IMR-90 (cell line): ENCODE measurements at regions not wholly inside any gene's neighbourhood (a gene's known extent, or its start where the extent isn't known, plus 50 kb on each side); places are given as distances from the start of the nearest gene placed in this dataset.

ENCODE experiments used
- ATAC-seq: fragments of 200-7000 bp; cut with Tn5 transposase; 2 replicates; pipeline ENCODE4 v1.9.1; 2020; ENCODE audit warnings: low read depth, mild to moderate bottlenecking, moderate library complexity
- BruUV-seq: library from RNA; stranded (reverse); fragments of 400-500 nt; replicated peaks from 2 replicates; lab custom pipeline; 2021; lab: Mats Ljungman, UMichigan
- CTCF ChIA-PET: fragments of 300-600 bp; formaldehyde crosslinking; extraction: SDS; loops from one replicate; lab custom pipeline; 2021; ENCODE audit warnings: antibody characterized with exemption; lab: Yijun Ruan, JAX
- POLR2A ChIA-PET: fragments of 300-600 bp; sonication (Branson Sonifier 250); formaldehyde crosslinking; loops from one replicate; lab custom pipeline; 2022; ENCODE audit warnings: antibody characterized with exemption; ENCODE audit not compliant: unreplicated experiment; lab: Charles Lee
- DNase-seq: peaks from one replicate; pipeline ENCODE4 v3.0.0; 2013
- H2AFZ ChIP-seq: replicated peaks from 2 replicates; pipeline ENCODE3; 2013; ENCODE audit warnings: low read length, mild to moderate bottlenecking; ENCODE audit not compliant: poor library complexity
- H2AK5ac ChIP-seq: 2 replicates; pipeline ENCODE4 v1.6.1; 2013; ENCODE audit warnings: low read depth, low read length, inconsistent platforms
- H2AK9ac ChIP-seq: replicated peaks from 2 replicates; pipeline ENCODE3; 2013; ENCODE audit warnings: mild to moderate bottlenecking, low read depth, low read length, moderate library complexity; ENCODE audit not compliant: poor library complexity
- H2BK120ac ChIP-seq: 2 replicates; pipeline ENCODE4 v1.6.1; 2013; ENCODE audit warnings: low read depth, low read length, inconsistent platforms
- H2BK15ac ChIP-seq: 3 replicates; pipeline ENCODE4 v1.6.1; 2013; ENCODE audit warnings: low read depth, low read length, inconsistent platforms
- H2BK20ac ChIP-seq: 2 replicates; pipeline ENCODE4 v1.6.1; 2013; ENCODE audit warnings: low read depth, mild to moderate bottlenecking, inconsistent platforms, low read length, moderate library complexity
- H2BK5ac ChIP-seq: 2 replicates; pipeline ENCODE4 v1.6.1; 2013; ENCODE audit warnings: mild to moderate bottlenecking, low read depth, low read length, inconsistent platforms; ENCODE audit not compliant: poor library complexity, severe bottlenecking
- H3K14ac ChIP-seq: replicated peaks from 2 replicates; pipeline ENCODE4 v1.6.1; 2013; ENCODE audit warnings: low read depth, low read length, inconsistent platforms
- H3K18ac ChIP-seq: 2 replicates; pipeline ENCODE4 v1.6.1; 2013; ENCODE audit warnings: low read depth, low read length, control low read depth
- H3K23ac ChIP-seq: 2 replicates; pipeline ENCODE4 v1.6.1; 2013; ENCODE audit warnings: low read depth, low read length, inconsistent platforms
- H3K27ac ChIP-seq: 2 replicates; pipeline ENCODE4 v1.5.1; 2013; ENCODE audit warnings: mild to moderate bottlenecking, control low read depth, low read length; ENCODE audit not compliant: insufficient read depth
- H3K27me3 ChIP-seq: 2 replicates; pipeline ENCODE4 v1.6.1; 2013; ENCODE audit warnings: low read length; ENCODE audit not compliant: control insufficient read depth, insufficient read depth
- H3K36me3 ChIP-seq: 2 replicates; pipeline ENCODE4 v1.6.1; 2013; ENCODE audit warnings: low read length, mixed read lengths; ENCODE audit not compliant: control insufficient read depth, insufficient read depth
- H3K4ac ChIP-seq: 2 replicates; pipeline ENCODE4 v1.6.1; 2013; ENCODE audit warnings: low read depth, low read length, inconsistent platforms
- H3K4me1 ChIP-seq: 2 replicates; pipeline ENCODE4 v1.6.1; 2013; ENCODE audit warnings: low read length, mixed read lengths; ENCODE audit not compliant: control insufficient read depth, insufficient read depth
- H3K4me2 ChIP-seq: 2 replicates; pipeline ENCODE4 v1.6.1; 2013; ENCODE audit warnings: low read depth, mild to moderate bottlenecking, control low read depth, low read length, moderate library complexity
- H3K4me3 ChIP-seq: 2 replicates; pipeline ENCODE4 v1.5.1; 2013; ENCODE audit warnings: low read depth, mild to moderate bottlenecking, control low read depth, low read length, moderate library complexity; ENCODE audit not compliant: insufficient read depth
- H3K56ac ChIP-seq: 2 replicates; pipeline ENCODE4 v1.6.1; 2013; ENCODE audit warnings: low read length, inconsistent platforms; ENCODE audit not compliant: insufficient read depth; ENCODE audit errors: extremely low read depth
- H3K79me1 ChIP-seq, 2 experiments: 2 replicates each; pipeline ENCODE4 v1.6.1; 2013; ENCODE audit warnings: low read length in 2 of 2, inconsistent platforms in 1 of 2, low read depth in 1 of 2
- H3K9ac ChIP-seq: 2 replicates; pipeline ENCODE4 v1.6.1; 2013; ENCODE audit warnings: low read depth, low read length, control low read depth
- H3K9me1 ChIP-seq: 2 replicates; pipeline ENCODE4 v1.6.1; 2013; ENCODE audit warnings: low read length, inconsistent platforms; ENCODE audit not compliant: insufficient read depth
- H3K9me3 ChIP-seq: 2 replicates; pipeline ENCODE4 v1.6.1; 2013; ENCODE audit warnings: low read length; ENCODE audit not compliant: control insufficient read depth, insufficient read depth
- H4K20me1 ChIP-seq: 2 replicates; pipeline ENCODE4 v1.6.1; 2013; ENCODE audit warnings: low read length, inconsistent platforms; ENCODE audit not compliant: insufficient read depth
- H4K5ac ChIP-seq: 2 replicates; pipeline ENCODE4 v1.6.1; 2013; ENCODE audit warnings: mild to moderate bottlenecking, low read depth, low read length, control low read depth
- H4K8ac ChIP-seq, 2 experiments: 2 replicates each; pipeline ENCODE4 v1.6.1; 2013; ENCODE audit warnings: low read depth in 2 of 2, low read length in 2 of 2, control low read depth in 1 of 2, inconsistent platforms in 1 of 2
- H4K91ac ChIP-seq: 2 replicates; pipeline ENCODE4 v1.6.1; 2013; ENCODE audit warnings: low read depth, low read length, inconsistent platforms; ENCODE audit not compliant: insufficient read depth
- CHD1 ChIP-seq: IDR thresholded peaks from 2 replicates; pipeline ENCODE4 v1.6.1; 2012; ENCODE audit warnings: low read depth, low read length, improper control_type of control experiment
- RFX5 ChIP-seq: IDR thresholded peaks from 2 replicates; pipeline ENCODE4 v1.8.0; 2012; ENCODE audit warnings: low read depth, mild to moderate bottlenecking, low read length, moderate library complexity
- SMC3 ChIP-seq: fragments of 150-350 bp; IDR thresholded peaks from 2 replicates; pipeline ENCODE4 v1.6.1; 2016; ENCODE audit warnings: low read depth, mild to moderate bottlenecking, antibody characterized with exemption, low read length, moderate library complexity
- WGBS, 2 experiments: methylation state at CpG; one replicate each; pipeline versions ENCODE4 v1.1.5 to v1.1.7; 2013; ENCODE audit warnings: missing lambda C conversion rate in 2 of 2; ENCODE audit not compliant: insufficient read length in 1 of 2; ENCODE audit errors: extremely low coverage in 2 of 2; 5-methylcytosine and 5-hydroxymethylcytosine counted together
- dilution Hi-C: fragments of 300-500 bp; cut with HindIII; formaldehyde crosslinking; loops from one replicate; pipeline ENCODE4 v1.14.3; 2018; ENCODE audit warnings: low sequenced_read_pairs; ENCODE audit not compliant: unreplicated experiment
- in situ Hi-C: fragments of 300-500 bp; cut with MboI; formaldehyde crosslinking; loops from 3 replicates; pipeline ENCODE4 v1.14.3; 2019; ENCODE audit warnings: low sequenced_read_pairs, inconsistent platforms, mixed read lengths
- intact Hi-C: fragments of 100-400 bp; cut with micrococcal nuclease; formaldehyde crosslinking; loops from 2 replicates; pipeline ENCODE4 v1.10.0; 2022

GRCh38 chr3:82240322-82240721 is 478.9 kb upstream of the GBE1 start:
- no peak for ATAC-seq
- in situ Hi-C loops: no loop called here

More at GRCh38 chr3:82240322-82240721, 478.9 kb upstream of the GBE1 start:
- Histone ChIP-seq H3K4me3 (no peak overlapping the region), H3K9ac (no peak overlapping the region), H2BK15ac (no peak overlapping the region), H4K8ac (no peak overlapping the region), H3K18ac (no peak overlapping the region), H3K4me2 (no peak overlapping the region), H2AK9ac (no peak overlapping the region), H3K9me1 (no peaks in the 10 kb centered on the region), H3K36me3 (no peaks in the 10 kb centered on the region), H3K56ac (no peak overlapping the region), H2AK5ac (no peak overlapping the region), H3K79me1 (no peaks in the 10 kb centered on the region), H2BK20ac (no peak overlapping the region), H3K27ac (no peak overlapping the region), H3K14ac (no peak overlapping the region), H3K4ac (no peak overlapping the region), H3K23ac (no peak overlapping the region), H2BK5ac (no peak overlapping the region), H4K5ac (no peak overlapping the region), H4K91ac (no peak overlapping the region), H3K4me1 (no peaks in the 10 kb centered on the region), H2BK120ac (no peak overlapping the region), H3K9me3 (no peaks in the 10 kb centered on the region), H2AFZ (no peak overlapping the region), H4K20me1 (no peaks in the 10 kb centered on the region), H3K27me3 (no peaks in the 10 kb centered on the region)
- dilution Hi-C loops: no loop called here
- ChIA-PET POLR2A (interaction anchor here (0.6 kb wide), 1 partner anchor 395 kb away, joined by 11 read pairs; no protein-coding TSS in a partner anchor), CTCF (interaction anchor here (1.0 kb wide), 1 partner anchor 26 kb away, joined by 3 read pairs; no protein-coding TSS in a partner anchor)
- intact Hi-C loops: no loop called here
- no CpG with 5 or more reads among the region's 4 CpGs for WGBS, 2 experiments
- DNase-seq: no peak
- no peak for TF ChIP-seq CHD1
- TF ChIP-seq SMC3: no peak
- no peak for TF ChIP-seq RFX5
- no TSS peak for BruUV-seq
